ENCODE measurements at regions not wholly inside any gene's neighbourhood (a gene's known extent, or its start where the extent isn't known, plus 50 kb on each side); places are given as distances from the start of the nearest gene placed in this dataset.

- Histone ChIP-seq H3K4me2 (ENCODE audit: insufficient read depth, low read length) (no peak overlapping the region), H3K4me1 (replicated peaks in 1 of 2; ENCODE audit: control insufficient read depth in 2 of 2, insufficient read depth in 2 of 2, low read length in 2 of 2) (no peaks in the 10 kb centered on the region), H4K20me1 (replicated peaks; ENCODE audit: control insufficient read depth, insufficient read depth, low read length) (no peaks in the 10 kb centered on the region), H2AFZ (ENCODE audit: low read depth, low read length) (no peak overlapping the region), H3K79me2 (ENCODE audit: control insufficient read depth, insufficient read depth, low read length) (no peaks in the 10 kb centered on the region), H3K27me3 (ENCODE audit: control insufficient read depth in 2 of 2, insufficient read depth in 2 of 2, low read length in 2 of 2) (peaks cover 0 to 14% of the 10 kb centered on the region in 2 experiments; a peak in 3 of 5 replicates), H3K27ac (ENCODE audit: extremely low read depth, low read depth, low read length) (no peak overlapping the region), H3K36me3 (ENCODE audit: control insufficient read depth, insufficient read depth, low read length) (no peaks in the 10 kb centered on the region), H3K9me1 (ENCODE audit: control insufficient read depth, insufficient read depth, low read length) (no peaks in the 10 kb centered on the region), H3K9me3 (replicated peaks; ENCODE audit: control insufficient read depth, insufficient read depth, low read depth, low read length) (no peaks in the 10 kb centered on the region), H3K9ac (ENCODE audit: insufficient read depth in 1 of 2, low read depth in 2 of 2, low read length in 2 of 2) (no peak overlapping the region), H3K4me3 (no peak overlapping the region)
- 0% methylated on average over 3 of the region's 4 CpGs for WGBS (ENCODE audit: insufficient coverage, low coverage, missing lambda C conversion rate)
- in situ Hi-C loops (cut with MboI) = no loop called here
- DNase-seq (ENCODE audit: extremely low read depth in 1 of 4, low spot score in 3 of 4) (no peak), ATAC-seq (no peak), FAIRE-seq (no peak)
- BruUV-seq (replicated peaks) = no TSS peak
- TF ChIP-seq THRA (IDR thresholded peaks at IDR 0.05) = no peak
- peak; percentile 18; the same call in 1 of the 2 replicates for TF ChIP-seq CEBPB (tag; IDR thresholded peaks at IDR 0.05)
- intact Hi-C loops (cut with micrococcal nuclease) = no loop called here
- CTCF ChIA-PET (ENCODE audit: low intra/inter-chr PET ratio) = no interaction called here
- POLR2A ChIA-PET = no interaction called here
Observed at GRCh38 chr10:113498997-113499396, 53.9 kb upstream of the HABP2 start.

GRCh38 chr10:113499806-113500205 is 53.0 kb upstream of the HABP2 start:
- H3K4me2 ChIP-seq (ENCODE audit: insufficient read depth, low read length) = no peak overlapping the region
- peaks cover 0 to 7% of the 10 kb centered on the region in 2 experiments; a peak in 3 of 5 replicates for H3K27me3 ChIP-seq (ENCODE audit: control insufficient read depth in 2 of 2, insufficient read depth in 2 of 2, low read length in 2 of 2)
- no TSS peak for BruUV-seq (replicated peaks)
- H3K9me1 ChIP-seq (ENCODE audit: control insufficient read depth, insufficient read depth, low read length) = no peaks in the 10 kb centered on the region
- in situ Hi-C loops (cut with MboI) (no loop called here), intact Hi-C loops (cut with micrococcal nuclease) (no loop called here)
- H3K4me3 ChIP-seq = no peak overlapping the region
- no peaks in the 10 kb centered on the region for H3K79me2 ChIP-seq (ENCODE audit: control insufficient read depth, insufficient read depth, low read length)
- no peak overlapping the region for H2AFZ ChIP-seq (ENCODE audit: low read depth, low read length)
- ChIA-PET POLR2A (interaction anchor here (0.6 kb wide), 2 partner anchors 10 to 1088 kb away, joined by 3 read pairs; no protein-coding TSS in a partner anchor), CTCF (ENCODE audit: low intra/inter-chr PET ratio) (no interaction called here)
- H4K20me1 ChIP-seq (replicated peaks; ENCODE audit: control insufficient read depth, insufficient read depth, low read length) = no peaks in the 10 kb centered on the region
- ATAC-seq = no peak
- no peaks in the 10 kb centered on the region for H3K36me3 ChIP-seq (ENCODE audit: control insufficient read depth, insufficient read depth, low read length)
- no peak for DNase-seq (ENCODE audit: extremely low read depth in 1 of 4, low spot score in 3 of 4)
- no peaks in the 10 kb centered on the region for H3K4me1 ChIP-seq (replicated peaks in 1 of 2; ENCODE audit: control insufficient read depth in 2 of 2, insufficient read depth in 2 of 2, low read length in 2 of 2)
- WGBS (ENCODE audit: insufficient coverage, low coverage, missing lambda C conversion rate) = 0% methylated on average over 4 of the region's 5 CpGs
- no peak overlapping the region for H3K9ac ChIP-seq (ENCODE audit: insufficient read depth in 1 of 2, low read depth in 2 of 2, low read length in 2 of 2)
- H3K27ac ChIP-seq (ENCODE audit: extremely low read depth, low read depth, low read length) = no peak overlapping the region
- FAIRE-seq = no peak
- H3K9me3 ChIP-seq (replicated peaks; ENCODE audit: control insufficient read depth, insufficient read depth, low read depth, low read length) = no peaks in the 10 kb centered on the region
- TF ChIP-seq RBM25 (IDR thresholded peaks at IDR 0.05; ENCODE audit: low read depth, low read length, severe bottlenecking) = no peak
- TF ChIP-seq TEAD1 (CRISPR knock-in tag; IDR thresholded peaks at IDR 0.05) = no peak
- TF ChIP-seq TRIM24 (IDR thresholded peaks at IDR 0.05) = no peak
- TF ChIP-seq KLF10 (CRISPR knock-in tag; IDR thresholded peaks at IDR 0.05) = no peak
- TF ChIP-seq NFRKB (IDR thresholded peaks at IDR 0.05; ENCODE audit: low read depth) = no peak
- no peak for TF ChIP-seq TGIF2 (CRISPR knock-in tag; IDR thresholded peaks at IDR 0.05)
- TF ChIP-seq THAP7 (CRISPR knock-in tag; IDR thresholded peaks at IDR 0.05) = no peak
- TF ChIP-seq BRCA1 (IDR thresholded peaks at IDR 0.05) = no peak
- no peak for TF ChIP-seq BRCA1 (CRISPR knock-in tag; IDR thresholded peaks at IDR 0.05)
- no peak for TF ChIP-seq SNRNP70 (optimal IDR thresholded peaks at IDR 0.05; ENCODE audit: low read depth, low read length)
- no peak for TF ChIP-seq POLR2B (IDR thresholded peaks at IDR 0.05; ENCODE audit: low read depth, partially characterized antibody)
- TF ChIP-seq ZNF766 (CRISPR knock-in tag; conservative IDR thresholded peaks at IDR 0.05) = no peak
- TF ChIP-seq COPS2 (conservative IDR thresholded peaks at IDR 0.05) = no peak
- TF ChIP-seq KDM1A (IDR thresholded peaks at IDR 0.05) = no peak
- TF ChIP-seq RCOR1 (IDR thresholded peaks at IDR 0.05; ENCODE audit: borderline replicate concordance in 1 of 2, low read depth in 2 of 2, low read length in 2 of 2) = no peak

All from K562 (cell line).